RWPE2 (cell line): ENCODE measurements at regions not wholly inside any gene's neighbourhood (a gene's known extent, or its start where the extent isn't known, plus 50 kb on each side); places are given as distances from the start of the nearest gene placed in this dataset.

Experiments
- ATAC-seq: fragments of 200-7000 bp; cut with Tn5 transposase; 3 replicates; pipeline ENCODE4 v1.9.1; 2021; ENCODE audit warnings: low read depth
- DNase-seq: peaks from one replicate; pipeline ENCODE4 v3.0.0-alpha.2; 2020; ENCODE audit warnings: low spot score
- H3K27ac ChIP-seq: fragments of 450-650 bp; 2 replicates; pipeline ENCODE4 v1.5.1; 2017; ENCODE audit warnings: mild to moderate bottlenecking; ENCODE audit not compliant: poor library complexity, severe bottlenecking
- H3K27me3 ChIP-seq: fragments of 250-450 bp; sonication (Bioruptor Pico); 2 replicates; pipeline ENCODE4 v1.5.1; 2021; ENCODE audit warnings: mild to moderate bottlenecking, moderate library complexity; ENCODE audit not compliant: insufficient read depth, poor library complexity, severe bottlenecking
- H3K36me3 ChIP-seq: fragments of 250-450 bp; sonication (Bioruptor Pico); 2 replicates; pipeline ENCODE4 v1.5.1; 2020; ENCODE audit warnings: low read depth, mild to moderate bottlenecking, moderate library complexity
- H3K4me1 ChIP-seq: fragments of 250-450 bp; sonication (Bioruptor Pico); 2 replicates; pipeline ENCODE4 v1.5.1; 2021; ENCODE audit warnings: mild to moderate bottlenecking, moderate library complexity; ENCODE audit not compliant: insufficient read depth, poor library complexity, severe bottlenecking
- H3K4me3 ChIP-seq: fragments of 250-450 bp; sonication (Bioruptor Pico); 2 replicates; pipeline ENCODE4 v1.5.1; 2021; ENCODE audit warnings: mild to moderate bottlenecking, moderate library complexity; ENCODE audit not compliant: severe bottlenecking
- H3K9me3 ChIP-seq: fragments of 250-450 bp; sonication (Bioruptor Pico); 2 replicates; pipeline ENCODE4 v1.5.1; 2021; ENCODE audit warnings: mild to moderate bottlenecking, moderate library complexity; ENCODE audit not compliant: severe bottlenecking
- TF ChIP-seq, protein P1 (sequence below): fragments of 450-650 bp; IDR thresholded peaks from one replicate; pipeline ENCODE4 v1.5.1; 2017; ENCODE audit warnings: mild to moderate bottlenecking, moderate library complexity; ENCODE audit not compliant: poor library complexity, severe bottlenecking

DNA sequence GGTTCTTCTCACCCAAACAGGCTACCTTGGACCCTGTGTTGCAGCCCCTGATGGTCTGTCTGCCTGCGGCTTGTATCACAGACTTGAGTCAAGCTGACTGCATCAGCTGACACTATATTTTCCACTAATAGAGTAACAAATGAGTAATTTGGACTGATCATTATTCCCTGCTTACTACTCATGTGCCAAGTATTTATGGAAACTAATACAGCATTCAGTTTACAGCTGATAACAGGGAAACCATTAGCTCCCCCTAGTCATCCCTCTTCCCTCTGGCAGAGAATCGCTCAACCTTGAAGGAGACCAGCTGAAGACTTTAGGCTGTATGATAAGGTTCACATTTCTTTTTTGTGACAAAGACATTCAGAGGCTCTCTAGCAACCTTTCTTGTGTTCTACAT, 116.6 kb upstream of the SYT6 start:
- Histone ChIP-seq H3K36me3 (no peaks in the 10 kb centered on the region), H3K27me3 (peaks cover 41% of the 10 kb centered on the region), H3K27ac (no peak overlapping the region), H3K4me3 (no peak overlapping the region), H3K4me1 (no peaks in the 10 kb centered on the region), H3K9me3 (no peaks in the 10 kb centered on the region)
- TF ChIP-seq, protein P1, sequence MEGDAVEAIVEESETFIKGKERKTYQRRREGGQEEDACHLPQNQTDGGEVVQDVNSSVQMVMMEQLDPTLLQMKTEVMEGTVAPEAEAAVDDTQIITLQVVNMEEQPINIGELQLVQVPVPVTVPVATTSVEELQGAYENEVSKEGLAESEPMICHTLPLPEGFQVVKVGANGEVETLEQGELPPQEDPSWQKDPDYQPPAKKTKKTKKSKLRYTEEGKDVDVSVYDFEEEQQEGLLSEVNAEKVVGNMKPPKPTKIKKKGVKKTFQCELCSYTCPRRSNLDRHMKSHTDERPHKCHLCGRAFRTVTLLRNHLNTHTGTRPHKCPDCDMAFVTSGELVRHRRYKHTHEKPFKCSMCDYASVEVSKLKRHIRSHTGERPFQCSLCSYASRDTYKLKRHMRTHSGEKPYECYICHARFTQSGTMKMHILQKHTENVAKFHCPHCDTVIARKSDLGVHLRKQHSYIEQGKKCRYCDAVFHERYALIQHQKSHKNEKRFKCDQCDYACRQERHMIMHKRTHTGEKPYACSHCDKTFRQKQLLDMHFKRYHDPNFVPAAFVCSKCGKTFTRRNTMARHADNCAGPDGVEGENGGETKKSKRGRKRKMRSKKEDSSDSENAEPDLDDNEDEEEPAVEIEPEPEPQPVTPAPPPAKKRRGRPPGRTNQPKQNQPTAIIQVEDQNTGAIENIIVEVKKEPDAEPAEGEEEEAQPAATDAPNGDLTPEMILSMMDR: no peak
- DNase-seq (no peak), ATAC-seq (no peak)

DNA sequence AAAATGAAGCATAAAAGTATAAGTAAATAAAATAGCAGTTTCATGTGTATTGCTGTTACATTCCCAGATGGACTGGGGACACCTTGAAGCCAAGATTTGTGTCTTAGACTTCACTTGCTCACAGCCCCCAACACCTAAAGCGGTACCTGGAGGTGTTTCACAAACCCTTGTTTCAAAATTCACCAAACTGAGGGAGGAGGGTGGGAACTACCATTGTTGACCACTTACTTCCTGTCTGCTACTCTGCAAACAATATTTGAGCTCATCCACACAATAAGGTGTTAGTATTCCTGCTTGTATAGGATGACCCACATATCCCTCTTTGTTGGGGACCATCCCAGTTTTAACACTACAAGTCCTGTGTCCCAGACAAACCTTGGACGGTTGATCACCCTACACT, 115.9 kb upstream of the SYT6 start:
- no peaks in the 10 kb centered on the region for H3K36me3 ChIP-seq
- ATAC-seq (no peak), DNase-seq (no peak)
- H3K4me3 ChIP-seq: no peak overlapping the region
- H3K4me1 ChIP-seq: no peaks in the 10 kb centered on the region
- TF ChIP-seq, protein P1: no peak
- H3K27ac ChIP-seq: no peak overlapping the region
- H3K9me3 ChIP-seq: no peaks in the 10 kb centered on the region
- peaks cover 41% of the 10 kb centered on the region for H3K27me3 ChIP-seq

DNA sequence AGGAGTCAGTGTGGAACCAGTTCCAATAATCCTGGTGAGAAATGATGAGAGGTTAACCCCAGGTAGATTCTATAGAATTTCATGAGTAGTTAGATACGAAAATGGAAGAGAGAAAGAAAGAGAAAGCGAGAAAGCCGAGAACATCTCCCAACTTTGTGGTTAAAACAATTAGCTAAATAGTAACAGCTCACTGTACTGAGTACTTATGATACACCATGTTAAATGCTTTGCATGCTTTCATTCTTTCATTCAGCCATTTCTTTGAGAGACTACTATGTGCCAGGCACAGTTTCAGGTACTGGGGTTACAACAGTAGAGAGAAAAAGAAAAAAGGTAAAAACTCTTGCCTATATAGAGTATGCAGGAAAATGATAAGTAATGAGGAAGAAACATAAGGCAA, 109.7 kb upstream of the SYT6 start:
- TF ChIP-seq, protein P1: no peak
- no peaks in the 10 kb centered on the region for H3K4me1 ChIP-seq
- H3K27me3 ChIP-seq: peaks cover 25% of the 10 kb centered on the region
- H3K36me3 ChIP-seq: no peaks in the 10 kb centered on the region
- H3K4me3 ChIP-seq: no peak overlapping the region
- H3K9me3 ChIP-seq: no peaks in the 10 kb centered on the region
- no peak for DNase-seq
- no peak overlapping the region for H3K27ac ChIP-seq
- ATAC-seq: no peak

DNA sequence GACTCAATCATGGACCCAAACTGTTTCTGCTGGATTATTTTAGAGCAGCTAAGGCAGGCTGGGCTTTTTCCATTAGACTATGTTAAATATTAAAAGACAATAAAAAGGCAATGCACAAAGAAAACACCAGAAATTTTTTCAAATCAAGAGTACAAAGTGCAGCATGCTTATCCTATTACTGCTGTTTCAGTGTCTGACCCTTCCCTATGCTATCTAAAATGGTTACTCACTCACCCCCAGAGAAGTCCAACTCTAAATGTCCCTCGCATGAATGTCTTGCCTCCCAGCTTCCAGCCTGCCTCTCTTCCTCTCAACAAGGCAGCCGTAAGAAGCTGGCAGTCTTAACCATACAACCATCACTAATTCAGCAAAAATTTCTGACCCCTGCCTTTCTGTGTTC, 108.7 kb upstream of the SYT6 start:
- DNase-seq (no peak), ATAC-seq (no peak)
- H3K27me3 ChIP-seq: peaks cover 19% of the 10 kb centered on the region
- no peak overlapping the region for H3K4me3 ChIP-seq
- H3K27ac ChIP-seq: no peak overlapping the region
- TF ChIP-seq, protein P1: no peak
- no peaks in the 10 kb centered on the region for H3K36me3 ChIP-seq
- no peaks in the 10 kb centered on the region for H3K9me3 ChIP-seq
- H3K4me1 ChIP-seq: no peaks in the 10 kb centered on the region

DNA sequence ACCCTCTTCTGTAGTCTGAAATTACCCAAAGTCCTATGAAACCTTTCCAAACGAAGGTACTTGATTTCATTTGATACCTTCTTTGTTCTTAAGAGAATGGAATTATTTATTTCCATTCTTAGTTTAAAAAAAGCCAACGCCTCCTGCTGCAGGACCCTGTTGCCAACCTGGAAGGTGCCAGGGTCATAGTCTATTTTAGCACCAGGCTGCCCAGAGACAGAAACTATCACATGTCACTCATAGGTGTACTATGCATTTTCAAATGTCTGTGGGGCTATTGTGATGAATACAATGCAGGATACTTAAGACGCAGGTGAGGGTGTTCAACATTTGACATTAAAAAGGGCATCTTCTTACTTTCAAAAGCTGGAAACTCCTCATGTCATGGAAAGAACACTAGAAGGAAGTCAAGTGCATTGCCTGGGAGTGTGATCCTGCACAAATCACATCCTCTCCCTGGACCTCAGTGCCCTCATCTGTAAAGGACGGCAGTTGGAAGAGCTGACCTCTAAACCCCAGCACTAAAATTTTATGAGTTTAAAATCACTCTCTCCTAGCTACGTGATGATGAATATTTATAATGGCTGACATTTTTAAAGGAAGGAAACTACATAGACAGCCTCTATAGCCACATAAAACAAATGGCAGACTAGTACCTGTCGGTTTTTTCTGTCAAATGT, 107.3 kb upstream of the SYT6 start:
- TF ChIP-seq, protein P1: no peak
- H3K4me3 ChIP-seq: no peak overlapping the region
- no peaks in the 10 kb centered on the region for H3K4me1 ChIP-seq
- no peak overlapping the region for H3K27ac ChIP-seq
- DNase-seq: no peak
- no peak for ATAC-seq
- H3K9me3 ChIP-seq: no peaks in the 10 kb centered on the region
- H3K36me3 ChIP-seq: no peaks in the 10 kb centered on the region
- peaks cover 19% of the 10 kb centered on the region for H3K27me3 ChIP-seq
